B cell (primary cell): ENCODE measurements at regions not wholly inside any gene's neighbourhood (a gene's known extent, or its start where the extent isn't known, plus 50 kb on each side); places are given as distances from the start of the nearest gene placed in this dataset.

Experiments used
- ATAC-seq: fragments of 200-7000 bp; cut with Tn5 transposase; one replicate; pipeline ENCODE4 v1.10.0; 2021; ENCODE audit warnings: low read depth, mild to moderate bottlenecking, moderate number of reproducible peaks, moderate library complexity
- CTCF ChIA-PET: fragments of 350-600 bp; sonication (Branson Sonifier 250); formaldehyde crosslinking; loops from one replicate; lab custom pipeline; 2021; ENCODE audit warnings: antibody characterized with exemption, inconsistent platforms; lab: Charles Lee
- POLR2A ChIA-PET: fragments of 350-600 bp; sonication (Branson Sonifier 250); formaldehyde crosslinking; loops from one replicate; lab custom pipeline; 2021; ENCODE audit warnings: antibody characterized with exemption; lab: Charles Lee
- DNase-seq: peaks from one replicate; pipeline ENCODE4 v3.0.0; 2013
- H2AFZ ChIP-seq: 2 replicates; pipeline ENCODE4 v1.6.1; 2012; ENCODE audit warnings: mild to moderate bottlenecking, low read depth, low read length; ENCODE audit not compliant: insufficient read depth, poor library complexity, severe bottlenecking
- H3K27ac ChIP-seq, 2 donors: 1 replicate in 1 of 2; 2 replicates in 1 of 2; pipeline ENCODE4 v1.5.1; 2012 to 2013; ENCODE audit warnings: low read length in 2 of 2, mild to moderate bottlenecking in 2 of 2, moderate library complexity in 1 of 2
- H3K27me3 ChIP-seq, 4 experiments: fragments of 200-600 bp in 1 of 4; sonication (generic) in 1 of 4; replicated peaks in 1 of 4; 1 replicate in 2 of 4; 2 replicates in 2 of 4; pipeline versions ENCODE4 v1.6.1 to v1.7.0; 2013 to 2016; ENCODE audit warnings: low read length in 3 of 4, mild to moderate bottlenecking in 2 of 4, mixed read lengths in 1 of 4, moderate library complexity in 1 of 4; ENCODE audit not compliant: insufficient read depth in 4 of 4, control insufficient read depth in 3 of 4; ENCODE audit errors: control extremely low read depth in 1 of 4
- H3K36me3 ChIP-seq, 2 experiments: replicated peaks in 1 of 2; 1 replicate in 1 of 2; 2 replicates in 1 of 2; pipeline versions ENCODE4 v1.6.1 to v1.7.1; 2013; ENCODE audit warnings: low read length in 1 of 2; ENCODE audit not compliant: insufficient read depth in 2 of 2, control insufficient read depth in 1 of 2; ENCODE audit errors: control extremely low read depth in 1 of 2, extremely low read depth in 1 of 2
- H3K4me1 ChIP-seq, 2 donors: fragments of 200-600 bp in 1 of 2; sonication (generic) in 1 of 2; 1 replicate in 1 of 2; 2 replicates in 1 of 2; pipeline versions ENCODE4 v1.5.1 to v1.6.1; 2013 to 2017; ENCODE audit warnings: low read length in 2 of 2; ENCODE audit not compliant: control insufficient read depth in 2 of 2, insufficient read depth in 2 of 2
- H3K4me2 ChIP-seq: replicated peaks from 2 replicates; pipeline ENCODE3; 2012; ENCODE audit warnings: mild to moderate bottlenecking, low read depth, low read length; ENCODE audit not compliant: poor library complexity, severe bottlenecking
- H3K4me3 ChIP-seq, 5 experiments: fragments of 200-600 bp in 1 of 5; sonication (generic) in 1 of 5; 1 replicate in 3 of 5; 2 replicates in 2 of 5; pipeline versions ENCODE4 v1.5.1 to v1.7.0; 2011 to 2016; ENCODE audit warnings: low read length in 4 of 5, mild to moderate bottlenecking in 4 of 5, low read depth in 2 of 5, control low read depth in 1 of 5, moderate library complexity in 1 of 5; ENCODE audit not compliant: insufficient read depth in 1 of 5; ENCODE audit errors: control extremely low read depth in 1 of 5, extremely low read depth in 1 of 5
- H3K79me2 ChIP-seq: fragments of 200-600 bp; sonication (generic); one replicate; pipeline ENCODE4 v1.6.0; 2016; ENCODE audit warnings: low read length; ENCODE audit not compliant: control insufficient read depth, insufficient read depth
- H3K9ac ChIP-seq: fragments of 200-600 bp; sonication (generic); 2 replicates; pipeline ENCODE4 v1.6.1; 2017; ENCODE audit warnings: mild to moderate bottlenecking, low read length, moderate library complexity
- H3K9me3 ChIP-seq, 3 donors: one replicate each; pipeline versions ENCODE4 v1.6.1 to v1.7.1; 2013; ENCODE audit warnings: low read length in 2 of 3; ENCODE audit not compliant: control insufficient read depth in 2 of 3, insufficient read depth in 1 of 3; ENCODE audit errors: control extremely low read depth in 1 of 3
- H4K20me1 ChIP-seq: 2 replicates; pipeline ENCODE4 v1.6.0; 2012; ENCODE audit warnings: mild to moderate bottlenecking, low read length; ENCODE audit not compliant: insufficient read depth, control insufficient read depth, poor library complexity, severe bottlenecking
- H3K27ac Mint-ChIP-seq: one replicate; pipeline ENCODE4 v1.8.0; 2021; ENCODE audit warnings: mixed read lengths
- H3K27me3 Mint-ChIP-seq: one replicate; pipeline ENCODE4 v1.8.0; 2021; ENCODE audit warnings: mixed read lengths
- H3K4me1 Mint-ChIP-seq: one replicate; pipeline ENCODE4 v1.8.0; 2021; ENCODE audit warnings: mixed read lengths
- H3K4me3 Mint-ChIP-seq: one replicate; pipeline ENCODE4 v1.8.0; 2021; ENCODE audit warnings: mixed read lengths
- H3K9me3 Mint-ChIP-seq: one replicate; pipeline ENCODE4 v1.8.0; 2022; ENCODE audit warnings: mixed read lengths; ENCODE audit not compliant: insufficient read depth
- EZH2 ChIP-seq: IDR thresholded peaks from 2 replicates; pipeline ENCODE4 v1.6.1; 2012; ENCODE audit warnings: borderline replicate concordance, low read depth, mild to moderate bottlenecking, moderate library complexity, low read length; ENCODE audit not compliant: insufficient read depth, poor library complexity, severe bottlenecking
- WGBS: methylation state at CpG from one replicate; pipeline ENCODE4 v1.1.5; 2013; ENCODE audit warnings: missing lambda C conversion rate; ENCODE audit not compliant: insufficient coverage; 5-methylcytosine and 5-hydroxymethylcytosine counted together
- intact Hi-C: fragments of 100-400 bp; cut with micrococcal nuclease; formaldehyde crosslinking; loops from one replicate; pipeline ENCODE4 v1.10.0; 2022
- TF ChIP-seq, protein P1 (sequence below): fragments of 200-600 bp; IDR thresholded peaks from one replicate; pipeline ENCODE4 v1.8.0; 2022; ENCODE audit warnings: antibody characterized with exemption, mild to moderate bottlenecking

DNA sequence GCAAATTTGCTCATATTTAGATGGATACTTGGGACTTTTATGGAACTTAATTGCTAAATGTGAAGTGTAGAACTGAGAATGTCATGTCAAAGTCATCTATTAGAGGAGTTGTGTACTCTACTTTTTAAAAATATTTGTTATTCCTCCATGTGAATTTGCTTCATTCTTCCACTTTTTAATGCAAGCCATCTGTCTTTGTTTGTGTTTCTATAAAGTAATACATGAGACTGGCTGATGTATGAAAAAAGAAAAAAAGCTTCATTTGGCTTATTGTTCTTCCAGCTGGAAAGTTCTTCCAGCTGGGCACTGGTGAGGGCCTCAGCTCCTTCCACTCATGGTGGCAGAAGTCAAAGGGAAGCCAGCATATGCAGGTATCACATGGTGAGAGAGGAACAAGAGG is 114.6 kb upstream of the GRID2 start:
- H4K20me1 ChIP-seq: no peaks in the 10 kb centered on the region
- no peak overlapping the region for H3K9ac ChIP-seq
- Mint-ChIP-seq H3K4me1 (no peaks in the 10 kb centered on the region), H3K27me3 (no peaks in the 10 kb centered on the region), H3K4me3 (no peak overlapping the region), H3K27ac (no peak overlapping the region), H3K9me3 (no peaks in the 10 kb centered on the region)
- ChIA-PET POLR2A (no interaction called here), CTCF (no interaction called here)
- H2AFZ ChIP-seq: no peak overlapping the region
- DNase-seq (no peak), ATAC-seq (no peak)
- no peak overlapping the region for H3K27ac ChIP-seq
- H3K4me1 ChIP-seq: no peaks in the 10 kb centered on the region
- H3K4me3 ChIP-seq: no peak overlapping the region
- no peaks in the 10 kb centered on the region for H3K27me3 ChIP-seq
- intact Hi-C loops: no loop called here
- TF ChIP-seq, protein P1, sequence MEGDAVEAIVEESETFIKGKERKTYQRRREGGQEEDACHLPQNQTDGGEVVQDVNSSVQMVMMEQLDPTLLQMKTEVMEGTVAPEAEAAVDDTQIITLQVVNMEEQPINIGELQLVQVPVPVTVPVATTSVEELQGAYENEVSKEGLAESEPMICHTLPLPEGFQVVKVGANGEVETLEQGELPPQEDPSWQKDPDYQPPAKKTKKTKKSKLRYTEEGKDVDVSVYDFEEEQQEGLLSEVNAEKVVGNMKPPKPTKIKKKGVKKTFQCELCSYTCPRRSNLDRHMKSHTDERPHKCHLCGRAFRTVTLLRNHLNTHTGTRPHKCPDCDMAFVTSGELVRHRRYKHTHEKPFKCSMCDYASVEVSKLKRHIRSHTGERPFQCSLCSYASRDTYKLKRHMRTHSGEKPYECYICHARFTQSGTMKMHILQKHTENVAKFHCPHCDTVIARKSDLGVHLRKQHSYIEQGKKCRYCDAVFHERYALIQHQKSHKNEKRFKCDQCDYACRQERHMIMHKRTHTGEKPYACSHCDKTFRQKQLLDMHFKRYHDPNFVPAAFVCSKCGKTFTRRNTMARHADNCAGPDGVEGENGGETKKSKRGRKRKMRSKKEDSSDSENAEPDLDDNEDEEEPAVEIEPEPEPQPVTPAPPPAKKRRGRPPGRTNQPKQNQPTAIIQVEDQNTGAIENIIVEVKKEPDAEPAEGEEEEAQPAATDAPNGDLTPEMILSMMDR: no peak
- no peak for TF ChIP-seq EZH2
- no peak overlapping the region for H3K4me2 ChIP-seq
- H3K79me2 ChIP-seq: no peaks in the 10 kb centered on the region
- no peaks in the 10 kb centered on the region for H3K36me3 ChIP-seq
- H3K9me3 ChIP-seq: no peaks in the 10 kb centered on the region

DNA sequence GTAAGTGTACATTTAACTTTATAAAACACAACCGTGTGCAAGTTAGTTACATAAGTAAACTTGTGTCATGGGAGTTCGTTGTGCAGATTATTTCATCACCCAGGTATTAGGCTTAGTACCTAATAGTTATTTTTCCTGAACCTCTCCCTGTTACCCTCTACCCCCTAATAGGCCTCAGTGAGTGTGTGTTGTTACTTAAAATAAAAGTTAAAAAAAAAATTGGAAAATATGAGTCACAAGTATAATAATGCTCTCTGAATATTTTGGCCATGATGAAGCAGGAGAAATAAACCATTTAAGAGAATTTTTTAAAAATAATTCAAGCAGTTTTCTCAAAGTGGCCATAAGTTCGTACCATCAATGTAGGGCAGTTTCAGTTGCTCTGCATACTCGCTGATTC is 105.1 kb upstream of the GRID2 start:
- POLR2A ChIA-PET: no interaction called here
- no CpG with 5 or more reads among the region's 4 CpGs for WGBS
- no peak overlapping the region for H3K27ac ChIP-seq

More for the DNA sequence above, 105.1 kb upstream of the GRID2 start:
- Histone ChIP-seq H3K4me1 (no peaks in the 10 kb centered on the region), H3K4me2 (no peak overlapping the region), H2AFZ (no peak overlapping the region), H3K4me3 (no peak overlapping the region), H4K20me1 (no peaks in the 10 kb centered on the region), H3K9me3 (no peaks in the 10 kb centered on the region), H3K9ac (no peak overlapping the region), H3K27me3 (no peaks in the 10 kb centered on the region), H3K79me2 (no peaks in the 10 kb centered on the region), H3K36me3 (no peaks in the 10 kb centered on the region)
- intact Hi-C loops: no loop called here
- Mint-ChIP-seq H3K4me3 (no peak overlapping the region), H3K9me3 (no peaks in the 10 kb centered on the region), H3K27ac (no peak overlapping the region), H3K27me3 (no peaks in the 10 kb centered on the region), H3K4me1 (no peaks in the 10 kb centered on the region)
- CTCF ChIA-PET: no interaction called here
- no peak for TF ChIP-seq EZH2
- TF ChIP-seq, protein P1: no peak
- ATAC-seq (no peak), DNase-seq (no peak)
